K562 (cell line): ENCODE measurements at regions not wholly inside any gene's neighbourhood (a gene's known extent, or its start where the extent isn't known, plus 50 kb on each side); places are given as distances from the start of the nearest gene placed in this dataset.

Experiments
- DIDO1 ChIP-seq: fragments of 450-650 bp; IDR thresholded peaks from 2 replicates; pipeline ENCODE4 v1.6.1; 2016; ENCODE audit warnings: low read depth, missing biosample characterization, missing genetic modification characterization
- ETV1 ChIP-seq: fragments of 450-650 bp; conservative IDR thresholded peaks from 2 replicates; pipeline ENCODE4 v1.6.1; 2016; ENCODE audit warnings: missing genetic modification characterization, control low read depth, low read depth, missing compliant biosample characterization
- JUN ChIP-seq, 2 experiments: sonication (generic) in 1 of 2; formaldehyde crosslinking in 1 of 2; IDR thresholded peaks; 2 replicates each; pipeline versions ENCODE4 v1.6.1 to v1.8.0; 2012 to 2022; ENCODE audit warnings: borderline replicate concordance in 2 of 2, mild to moderate bottlenecking in 2 of 2, improper control_type of control experiment in 1 of 2, low read depth in 1 of 2, low read length in 1 of 2, missing genetic modification reagents in 1 of 2
- KDM2B ChIP-seq: fragments of 250-450 bp; sonication (Bioruptor Pico); IDR thresholded peaks from 2 replicates; pipeline ENCODE4 v1.8.0; 2021; ENCODE audit warnings: mild to moderate bottlenecking, moderate library complexity
- MAZ ChIP-seq, 2 experiments: fragments of 450-650 bp in 1 of 2; sonication (generic) in 1 of 2; formaldehyde crosslinking; IDR thresholded peaks in 1 of 2; conservative IDR thresholded peaks in 1 of 2; 2 replicates each; pipeline versions ENCODE4 v1.4.0 to v1.5.0; 2020; ENCODE audit warnings: mild to moderate bottlenecking in 1 of 2, missing genetic modification reagents in 1 of 2
- RB1 ChIP-seq: fragments of 450-650 bp; IDR thresholded peaks from 2 replicates; pipeline ENCODE4 v1.6.1; 2017; ENCODE audit warnings: low read depth, mild to moderate bottlenecking
- RBM25 ChIP-seq: fragments of 200-400 bp; formaldehyde crosslinking; IDR thresholded peaks from 2 replicates; pipeline ENCODE4 v1.6.1; 2018; ENCODE audit warnings: low read length, low read depth, moderate library complexity; ENCODE audit not compliant: severe bottlenecking
- SUPT5H ChIP-seq: fragments of 450-650 bp; IDR thresholded peaks from 2 replicates; pipeline ENCODE4 v1.6.1; 2016
- ZNF134 ChIP-seq: fragments of 250-450 bp; sonication (Bioruptor Pico); conservative IDR thresholded peaks from 2 replicates; pipeline ENCODE4 v1.4.0; 2020
- ZNF263 ChIP-seq: sonication (generic); formaldehyde crosslinking; IDR thresholded peaks from 2 replicates; pipeline ENCODE4 v1.8.0; 2022; ENCODE audit warnings: mild to moderate bottlenecking, missing genetic modification reagents, borderline replicate concordance
- ZNF668 ChIP-seq: fragments of 250-450 bp; sonication (Bioruptor Pico); IDR thresholded peaks from 2 replicates; pipeline ENCODE4 v1.8.0; 2022; ENCODE audit warnings: mild to moderate bottlenecking, inconsistent platforms
- TF ChIP-seq, protein P1 (sequence below): fragments of 200-800 bp; sonication (Bioruptor generic); IDR thresholded peaks from 2 replicates; pipeline ENCODE4 v1.6.1; 2016; ENCODE audit warnings: missing genetic modification characterization, missing compliant biosample characterization
- TF ChIP-seq, protein P2 (sequence below): fragments of 450-650 bp; IDR thresholded peaks from 2 replicates; pipeline ENCODE4 v1.6.1; 2016; ENCODE audit warnings: antibody characterized with exemption
- TF ChIP-seq, protein P3 (sequence below): sonication (generic); formaldehyde crosslinking; IDR thresholded peaks from 2 replicates; pipeline ENCODE4 v1.8.0; 2022; ENCODE audit warnings: mild to moderate bottlenecking, low read depth, missing genetic modification reagents
- TF ChIP-seq, protein P4 (sequence below): fragments of 250-450 bp; sonication (Bioruptor Pico); IDR thresholded peaks from 2 replicates; pipeline ENCODE4 v1.5.0; 2021; ENCODE audit warnings: mild to moderate bottlenecking, moderate library complexity

DNA sequence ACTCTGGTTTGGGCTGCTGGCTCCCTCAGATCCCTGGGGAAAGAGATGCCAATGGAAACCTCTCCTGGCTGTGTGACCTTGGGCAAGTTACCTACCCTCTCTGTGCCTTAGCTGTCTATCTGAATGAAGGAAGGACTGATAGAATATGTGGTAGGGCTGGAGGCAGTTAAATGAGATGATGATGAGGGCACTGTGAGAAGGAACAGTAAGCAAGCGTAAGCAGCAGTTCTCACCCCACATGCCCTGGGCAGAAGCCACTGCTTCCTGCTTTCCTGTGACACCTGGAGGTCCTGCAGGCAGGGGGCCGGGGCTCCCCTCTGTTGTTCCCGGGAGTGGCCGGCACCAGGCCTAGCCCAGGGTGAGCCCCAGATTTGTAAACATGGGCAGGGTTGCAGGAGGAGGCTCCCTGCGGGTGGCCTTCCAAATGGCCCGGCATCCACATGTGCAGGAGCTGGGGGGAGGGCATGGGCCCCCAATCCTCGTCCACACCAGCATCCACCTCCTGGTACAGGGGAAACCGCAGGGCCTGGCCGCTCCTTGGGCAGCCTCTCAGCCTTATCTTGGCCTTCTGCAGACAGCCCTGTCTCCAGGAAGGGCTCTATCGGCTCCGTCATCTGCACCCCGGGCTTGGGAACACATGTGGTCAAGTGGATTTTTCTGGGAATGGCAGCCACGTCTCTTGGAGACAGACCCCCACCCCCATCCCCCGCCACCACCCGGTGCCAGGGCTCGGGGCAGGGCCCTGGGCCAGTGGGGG, 235.6 kb upstream of the GSE1 start (continued):
- TF ChIP-seq, protein P1, sequence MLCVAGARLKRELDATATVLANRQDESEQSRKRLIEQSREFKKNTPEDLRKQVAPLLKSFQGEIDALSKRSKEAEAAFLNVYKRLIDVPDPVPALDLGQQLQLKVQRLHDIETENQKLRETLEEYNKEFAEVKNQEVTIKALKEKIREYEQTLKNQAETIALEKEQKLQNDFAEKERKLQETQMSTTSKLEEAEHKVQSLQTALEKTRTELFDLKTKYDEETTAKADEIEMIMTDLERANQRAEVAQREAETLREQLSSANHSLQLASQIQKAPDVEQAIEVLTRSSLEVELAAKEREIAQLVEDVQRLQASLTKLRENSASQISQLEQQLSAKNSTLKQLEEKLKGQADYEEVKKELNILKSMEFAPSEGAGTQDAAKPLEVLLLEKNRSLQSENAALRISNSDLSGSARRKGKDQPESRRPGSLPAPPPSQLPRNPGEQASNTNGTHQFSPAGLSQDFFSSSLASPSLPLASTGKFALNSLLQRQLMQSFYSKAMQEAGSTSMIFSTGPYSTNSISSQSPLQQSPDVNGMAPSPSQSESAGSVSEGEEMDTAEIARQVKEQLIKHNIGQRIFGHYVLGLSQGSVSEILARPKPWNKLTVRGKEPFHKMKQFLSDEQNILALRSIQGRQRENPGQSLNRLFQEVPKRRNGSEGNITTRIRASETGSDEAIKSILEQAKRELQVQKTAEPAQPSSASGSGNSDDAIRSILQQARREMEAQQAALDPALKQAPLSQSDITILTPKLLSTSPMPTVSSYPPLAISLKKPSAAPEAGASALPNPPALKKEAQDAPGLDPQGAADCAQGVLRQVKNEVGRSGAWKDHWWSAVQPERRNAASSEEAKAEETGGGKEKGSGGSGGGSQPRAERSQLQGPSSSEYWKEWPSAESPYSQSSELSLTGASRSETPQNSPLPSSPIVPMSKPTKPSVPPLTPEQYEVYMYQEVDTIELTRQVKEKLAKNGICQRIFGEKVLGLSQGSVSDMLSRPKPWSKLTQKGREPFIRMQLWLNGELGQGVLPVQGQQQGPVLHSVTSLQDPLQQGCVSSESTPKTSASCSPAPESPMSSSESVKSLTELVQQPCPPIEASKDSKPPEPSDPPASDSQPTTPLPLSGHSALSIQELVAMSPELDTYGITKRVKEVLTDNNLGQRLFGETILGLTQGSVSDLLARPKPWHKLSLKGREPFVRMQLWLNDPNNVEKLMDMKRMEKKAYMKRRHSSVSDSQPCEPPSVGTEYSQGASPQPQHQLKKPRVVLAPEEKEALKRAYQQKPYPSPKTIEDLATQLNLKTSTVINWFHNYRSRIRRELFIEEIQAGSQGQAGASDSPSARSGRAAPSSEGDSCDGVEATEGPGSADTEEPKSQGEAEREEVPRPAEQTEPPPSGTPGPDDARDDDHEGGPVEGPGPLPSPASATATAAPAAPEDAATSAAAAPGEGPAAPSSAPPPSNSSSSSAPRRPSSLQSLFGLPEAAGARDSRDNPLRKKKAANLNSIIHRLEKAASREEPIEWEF: no peak
- TF ChIP-seq, protein P2, sequence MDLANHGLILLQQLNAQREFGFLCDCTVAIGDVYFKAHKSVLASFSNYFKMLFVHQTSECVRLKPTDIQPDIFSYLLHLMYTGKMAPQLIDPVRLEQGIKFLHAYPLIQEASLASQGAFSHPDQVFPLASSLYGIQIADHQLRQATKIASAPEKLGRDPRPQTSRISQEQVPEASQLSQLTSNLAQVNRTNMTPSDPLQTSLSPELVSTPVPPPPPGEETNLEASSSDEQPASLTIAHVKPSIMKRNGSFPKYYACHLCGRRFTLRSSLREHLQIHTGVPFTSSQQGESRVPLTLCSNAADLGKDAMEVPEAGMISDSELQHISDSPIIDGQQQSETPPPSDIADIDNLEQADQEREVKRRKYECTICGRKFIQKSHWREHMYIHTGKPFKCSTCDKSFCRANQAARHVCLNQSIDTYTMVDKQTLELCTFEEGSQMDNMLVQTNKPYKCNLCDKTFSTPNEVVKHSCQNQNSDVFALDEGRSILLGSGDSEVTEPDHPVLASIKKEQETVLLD: no peak; the same call in none of the 2 replicates
- TF ChIP-seq ETV1 (tag) (peak; percentile 39; the same call in 1 of the 2 replicates), MAZ (CRISPR knock-in tag; conservative IDR thresholded peaks at IDR 0.05 in 1 of 2, IDR thresholded peaks at IDR 0.05 in 1 of 2) (peak; percentile 62 to 77), RBM25 (peak; percentile 92), KDM2B (CRISPR knock-in tag) (no peak), ZNF263 (no peak; the same call in 1 of the 2 replicates), RB1 (0 out of 2 replicates have a peak, but pooled peaks have one; percentile 14), JUN (IDR thresholded peaks at IDR 0.05; ENCODE audit: borderline replicate concordance, low read depth, low read length) (no peak), JUN (CRISPR knock-in tag; IDR thresholded peaks at IDR 0.05; ENCODE audit: borderline replicate concordance) (no peak), ZNF668 (CRISPR knock-in tag) (no peak), ZNF134 (CRISPR knock-in tag) (0 out of 2 replicates have a peak, but pooled peaks have one; percentile 10), DIDO1 (no peak), SUPT5H (no peak)
- TF ChIP-seq, protein P3, sequence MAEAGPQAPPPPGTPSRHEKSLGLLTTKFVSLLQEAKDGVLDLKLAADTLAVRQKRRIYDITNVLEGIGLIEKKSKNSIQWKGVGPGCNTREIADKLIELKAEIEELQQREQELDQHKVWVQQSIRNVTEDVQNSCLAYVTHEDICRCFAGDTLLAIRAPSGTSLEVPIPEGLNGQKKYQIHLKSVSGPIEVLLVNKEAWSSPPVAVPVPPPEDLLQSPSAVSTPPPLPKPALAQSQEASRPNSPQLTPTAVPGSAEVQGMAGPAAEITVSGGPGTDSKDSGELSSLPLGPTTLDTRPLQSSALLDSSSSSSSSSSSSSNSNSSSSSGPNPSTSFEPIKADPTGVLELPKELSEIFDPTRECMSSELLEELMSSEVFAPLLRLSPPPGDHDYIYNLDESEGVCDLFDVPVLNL (CRISPR knock-in tag): no peak
- TF ChIP-seq, protein P4, sequence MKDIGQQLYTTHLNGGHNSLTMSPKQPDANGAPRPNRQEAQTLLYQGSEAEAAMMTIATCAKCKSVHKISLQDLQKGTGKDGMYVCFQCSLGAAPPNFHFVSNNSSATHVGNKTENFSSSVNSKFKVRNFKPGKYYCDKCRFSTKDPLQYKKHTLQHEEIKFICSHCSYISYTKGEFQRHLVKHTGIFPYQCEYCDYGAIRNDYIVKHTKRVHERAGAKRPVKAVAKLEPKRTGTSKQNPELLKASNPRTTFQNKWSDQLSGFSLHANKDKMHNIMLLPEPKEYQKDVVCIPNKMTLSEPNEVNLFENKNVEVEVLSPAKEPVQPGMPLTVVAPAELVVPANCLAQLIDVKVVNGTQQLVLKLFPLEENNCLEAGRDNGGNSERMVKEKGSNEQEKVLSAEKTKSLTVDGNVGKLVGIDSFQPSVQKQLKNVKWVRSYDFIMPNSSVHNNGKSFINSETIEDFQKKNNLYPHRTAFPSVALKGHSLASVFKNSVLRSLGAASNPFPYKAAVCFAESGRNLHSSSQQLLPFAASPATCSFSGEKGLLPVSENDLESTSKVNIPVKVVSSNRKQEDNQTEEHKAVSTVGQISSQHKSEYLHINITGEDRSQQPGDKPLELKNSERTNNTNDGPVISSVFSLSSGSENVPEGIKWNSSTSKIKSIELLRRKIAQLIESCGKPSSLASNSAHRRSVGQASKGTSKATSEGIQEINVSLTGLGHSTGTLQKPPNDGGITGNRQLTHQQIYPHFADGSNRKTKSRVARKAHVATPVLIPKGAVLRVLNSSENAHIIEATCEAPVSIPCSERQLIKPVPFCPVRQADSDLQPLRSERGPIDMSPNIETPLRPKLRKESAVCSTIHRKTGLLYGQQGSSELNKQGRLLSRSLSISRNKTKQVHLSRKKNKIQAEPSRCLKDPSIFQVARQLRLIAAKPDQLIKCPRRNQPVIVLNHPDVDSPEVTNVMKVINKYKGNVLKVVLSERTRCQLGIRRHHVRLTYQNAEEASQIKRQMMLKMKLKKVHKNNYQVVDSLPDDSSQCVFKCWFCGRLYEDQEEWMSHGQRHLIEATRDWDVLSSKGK (CRISPR knock-in tag): no peak
